Astrocyte (in vitro differentiated cells and primary cell): ENCODE measurements at regions not wholly inside any gene's neighbourhood (a gene's known extent, or its start where the extent isn't known, plus 50 kb on each side); places are given as distances from the start of the nearest gene placed in this dataset.

Experiments
- CTCF ChIP-seq: IDR thresholded peaks from 2 replicates; pipeline ENCODE4 v1.5.1; 2011; ENCODE audit warnings: low read depth, mild to moderate bottlenecking, inconsistent platforms, low read length, moderate library complexity; ENCODE audit not compliant: insufficient read depth
- EZH2 ChIP-seq: IDR thresholded peaks from 2 replicates; pipeline ENCODE4 v1.6.1; 2012; ENCODE audit warnings: mild to moderate bottlenecking, low read length, inconsistent platforms; ENCODE audit not compliant: insufficient read depth

DNA sequence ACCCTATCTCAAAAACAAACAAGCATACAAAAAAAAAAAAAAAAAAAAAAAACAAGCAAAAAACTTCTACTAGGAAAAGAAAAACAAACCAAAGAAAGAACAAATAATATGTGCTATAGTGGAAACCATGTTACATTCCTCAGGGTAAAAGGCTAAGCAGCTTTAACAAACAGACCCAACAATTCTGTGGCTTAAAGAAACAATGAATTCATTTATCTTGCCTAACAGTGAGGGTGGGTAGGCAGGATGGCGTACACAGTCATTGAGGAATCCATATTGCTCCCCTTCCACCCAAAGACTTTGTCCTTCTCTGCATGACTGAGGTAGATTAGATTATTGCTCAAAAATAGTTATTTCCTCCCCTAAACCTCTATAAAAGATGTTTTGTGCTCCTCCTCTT lies 63.1 kb upstream of the ITGA6 start:
- TF ChIP-seq CTCF (no peak), EZH2 (no peak)
